NCI-H128 (cell line): ENCODE measurements at regions not wholly inside any gene's neighbourhood (a gene's known extent, or its start where the extent isn't known, plus 50 kb on each side); places are given as distances from the start of the nearest gene placed in this dataset.
"Not testable (repeated sequence)": the region's sequence is repeated elsewhere in the genome, so short reads cannot be mapped to it uniquely, and the experiment has no call there.

Experiments
- DNase-seq: peaks from one replicate; lab custom pipeline; 2025; ENCODE audit not compliant: unreplicated experiment; lab: John Stamatoyannopoulos, UW

DNA sequence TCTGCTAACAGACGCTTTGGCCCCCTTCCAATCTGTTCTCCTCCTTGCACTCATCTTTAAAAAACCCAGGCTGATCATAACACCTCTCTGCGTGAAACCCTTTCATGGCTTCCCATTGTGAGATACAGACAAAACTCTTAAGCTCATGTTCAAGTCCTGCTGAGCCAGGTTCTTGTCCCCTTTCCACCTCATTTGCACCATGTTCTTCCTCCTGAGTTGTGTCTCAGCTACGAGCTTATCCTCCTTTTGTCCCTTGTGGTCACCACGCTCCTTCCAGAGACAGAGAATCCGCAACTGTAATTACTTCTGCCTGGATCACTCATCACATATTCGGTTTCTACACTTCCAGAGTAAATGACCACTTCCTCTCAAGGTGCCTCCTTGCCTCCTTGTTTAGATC lies 238.8 kb downstream of the ACTR3 start:
- DNase-seq = peak; percentile 56

DNA sequence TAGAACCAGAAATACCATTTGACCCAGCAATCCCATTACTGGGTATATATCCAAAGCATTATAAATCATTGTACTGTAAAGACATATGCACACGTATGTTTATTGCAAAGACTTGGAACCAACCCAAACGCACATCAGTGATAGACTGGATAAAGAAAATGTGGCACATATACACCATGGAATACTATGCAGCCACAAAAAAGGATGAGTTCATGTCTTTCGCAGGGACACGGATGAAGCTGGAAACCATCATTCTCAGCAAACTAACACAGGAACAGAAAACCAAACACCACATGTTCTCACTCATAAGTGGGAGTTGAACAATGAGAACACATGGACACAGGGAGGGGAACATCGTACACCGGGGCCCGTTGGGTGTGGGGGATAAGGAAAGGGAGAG lies 242.2 kb downstream of the ACTR3 start:
- not testable (repeated sequence) for DNase-seq

DNA sequence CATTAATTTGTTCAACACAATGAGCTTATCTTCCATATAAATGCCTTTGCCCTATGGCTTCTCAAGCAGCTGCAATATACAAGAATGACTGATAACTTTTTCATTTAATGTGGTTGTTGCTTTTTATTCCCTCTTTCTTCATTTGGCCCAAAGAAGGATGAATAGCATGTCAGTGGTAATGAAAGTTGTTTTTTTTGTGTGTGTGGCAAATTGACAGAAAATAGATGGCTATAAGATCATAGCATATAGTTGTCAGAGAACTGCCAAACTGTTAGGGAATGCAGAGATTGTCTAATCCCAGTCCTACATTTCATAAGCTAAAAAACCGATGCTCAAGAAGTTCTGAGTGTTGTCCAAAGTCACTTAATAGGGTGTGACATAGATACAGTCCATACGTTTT lies 244.3 kb downstream of the ACTR3 start:
- DNase-seq = no peak

DNA sequence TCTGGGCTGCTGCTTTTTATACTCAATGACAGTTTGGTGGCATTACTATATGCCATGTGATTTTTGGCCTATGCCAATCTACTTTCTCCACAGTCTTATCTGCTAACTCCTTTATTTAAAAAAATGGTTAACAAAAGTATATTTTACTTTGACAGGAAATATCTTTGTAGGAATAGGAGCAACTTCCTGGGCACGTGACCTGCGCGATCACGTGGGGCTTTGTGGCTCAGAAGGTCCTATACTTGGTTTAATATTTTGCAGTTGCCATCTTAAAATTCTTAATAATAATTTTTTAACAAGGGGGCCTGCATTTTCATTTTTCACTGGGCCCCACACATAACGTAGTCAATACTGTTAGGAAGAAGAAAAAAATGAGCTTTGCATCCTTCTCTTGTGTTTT lies 249.7 kb downstream of the ACTR3 start:
- DNase-seq = no peak

DNA sequence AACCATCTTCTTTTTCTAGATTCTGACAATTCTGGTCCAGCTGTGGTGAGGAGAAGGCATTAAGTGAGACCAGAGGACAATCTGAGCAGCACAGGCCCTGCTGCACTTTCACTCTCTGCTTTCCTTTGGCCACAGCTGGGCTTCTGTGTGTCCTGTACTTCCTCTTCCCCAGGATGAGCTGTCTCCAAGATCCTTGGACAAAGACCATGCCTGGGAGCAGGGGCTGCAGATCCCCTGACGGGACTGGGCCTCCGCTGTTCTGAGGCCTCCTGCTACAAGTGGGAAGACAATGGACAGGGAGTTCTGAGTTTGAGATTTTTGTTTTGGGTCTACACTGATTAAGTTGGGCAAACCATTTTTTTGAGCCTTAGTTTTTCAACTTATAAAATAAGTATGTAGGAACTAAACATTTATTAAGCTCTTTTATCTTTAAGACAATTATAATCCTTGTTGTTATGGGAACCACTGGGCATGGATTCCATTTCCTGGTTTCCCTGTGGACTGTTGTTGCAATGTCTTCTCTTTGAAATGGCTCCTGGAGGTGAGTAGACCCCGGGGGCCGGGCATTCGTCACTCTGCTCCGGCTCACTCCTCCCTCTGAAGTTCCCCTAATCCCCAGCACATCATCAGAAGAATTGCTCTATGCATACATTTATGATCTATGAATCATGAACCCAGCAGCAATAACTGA lies 266.6 kb downstream of the ACTR3 start:
- DNase-seq = no peak

DNA sequence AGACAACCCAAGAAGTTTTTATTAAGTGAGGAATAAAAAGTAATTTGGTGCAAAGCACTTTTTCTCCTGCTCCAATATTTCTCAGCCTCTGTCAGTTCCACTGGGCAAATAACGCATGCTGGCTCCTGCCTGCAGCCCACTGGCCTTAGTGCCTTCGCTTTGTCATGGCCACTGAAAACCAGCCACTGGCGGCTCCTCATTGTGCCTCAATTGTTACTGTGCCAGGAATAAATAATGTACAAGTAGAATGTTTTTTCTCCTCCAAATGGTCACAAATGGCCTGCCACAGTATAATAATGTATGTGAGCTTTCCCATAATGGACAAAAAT lies 267.1 kb downstream of the ACTR3 start:
- no peak for DNase-seq

DNA sequence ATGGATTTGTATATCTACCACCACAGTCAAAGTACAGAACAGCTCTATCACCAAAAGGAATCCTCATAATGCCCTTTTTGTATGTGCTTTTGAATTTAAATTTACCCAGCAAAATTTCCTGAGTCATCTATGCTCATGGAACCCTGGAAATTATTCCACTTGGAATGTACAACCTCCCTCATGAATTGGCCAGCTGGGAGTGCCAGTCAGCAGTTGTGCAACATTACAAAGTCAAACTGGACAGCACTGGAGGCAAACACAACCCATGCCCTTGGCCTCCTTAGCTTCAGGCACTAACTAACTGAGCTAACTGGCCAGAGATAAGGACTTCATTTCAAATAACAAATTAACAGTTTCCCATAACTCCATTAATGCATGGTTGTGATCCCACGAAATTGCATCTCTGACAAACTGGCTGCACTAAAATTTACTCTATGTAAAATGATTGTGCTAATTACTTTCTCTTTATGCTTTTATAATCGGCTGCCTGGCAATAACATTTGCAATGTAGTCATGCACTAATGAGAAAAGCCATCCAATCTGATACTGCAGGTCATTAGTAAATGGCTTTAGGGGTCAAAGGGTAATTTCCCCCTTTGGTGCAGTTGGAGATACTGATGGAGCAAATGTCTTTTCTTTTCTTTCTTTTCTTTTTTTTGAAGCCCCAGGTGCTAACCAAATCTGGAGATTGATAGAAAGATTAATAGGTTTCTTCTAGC lies 270.5 kb downstream of the ACTR3 start:
- DNase-seq = no peak

DNA sequence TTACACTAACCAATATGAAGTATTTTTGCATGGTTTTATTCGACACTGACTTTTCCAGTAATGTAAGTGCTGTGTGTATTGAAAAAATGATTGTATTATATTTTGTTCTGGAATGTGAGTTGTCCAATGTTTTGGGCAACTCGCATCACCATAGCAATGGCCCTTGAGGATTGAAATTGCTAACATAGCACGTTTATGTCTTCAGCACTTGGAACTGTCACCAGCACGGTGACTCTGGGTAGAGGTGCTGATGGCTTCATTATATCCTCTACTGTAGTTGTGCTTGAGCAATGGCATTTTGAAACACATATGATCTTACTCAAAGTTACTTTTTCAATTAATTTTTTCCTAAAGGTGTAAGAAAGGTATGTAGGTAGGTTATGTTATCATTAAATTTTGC lies 271.5 kb downstream of the ACTR3 start:
- DNase-seq = no peak

DNA sequence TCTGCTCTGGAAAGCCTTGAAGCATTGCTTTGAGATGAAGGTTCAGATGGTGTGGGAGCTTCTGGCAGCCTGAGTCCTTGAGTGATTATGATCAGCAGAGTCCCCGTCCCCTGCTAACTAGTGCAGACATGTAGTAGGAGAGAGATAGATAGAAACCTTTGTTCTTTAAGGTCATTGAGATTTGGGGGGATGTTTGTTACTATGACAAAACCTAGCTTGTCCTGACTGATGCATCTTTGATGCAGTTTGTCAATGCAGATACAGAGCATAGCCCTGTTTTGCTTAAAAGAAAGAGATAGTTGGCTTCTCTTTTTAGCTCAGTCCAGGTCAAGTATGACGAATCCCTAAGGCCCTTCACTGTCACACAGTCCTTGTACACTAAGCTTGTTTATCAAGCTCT lies 274.6 kb upstream of the DPP10 start:
- DNase-seq = no peak

DNA sequence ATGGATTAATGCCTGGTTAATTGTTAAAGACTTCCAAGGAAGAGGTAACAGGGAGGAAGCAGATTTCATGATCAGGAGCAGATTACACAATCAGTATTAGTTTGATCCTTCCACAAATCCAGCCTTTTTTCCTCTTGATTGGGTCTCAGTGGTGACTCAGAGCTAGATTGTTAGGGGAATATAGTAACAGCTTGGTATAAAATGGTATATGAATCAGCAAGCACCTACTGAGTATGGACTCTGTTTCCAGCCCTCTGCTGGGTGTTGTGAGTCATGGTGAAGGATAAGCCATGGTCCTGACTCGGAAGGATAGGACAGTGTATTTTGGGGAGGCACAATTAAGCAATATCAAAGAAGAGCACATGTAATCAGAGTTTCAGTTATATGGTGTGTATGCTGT lies 272.4 kb upstream of the DPP10 start:
- DNase-seq = no peak

DNA sequence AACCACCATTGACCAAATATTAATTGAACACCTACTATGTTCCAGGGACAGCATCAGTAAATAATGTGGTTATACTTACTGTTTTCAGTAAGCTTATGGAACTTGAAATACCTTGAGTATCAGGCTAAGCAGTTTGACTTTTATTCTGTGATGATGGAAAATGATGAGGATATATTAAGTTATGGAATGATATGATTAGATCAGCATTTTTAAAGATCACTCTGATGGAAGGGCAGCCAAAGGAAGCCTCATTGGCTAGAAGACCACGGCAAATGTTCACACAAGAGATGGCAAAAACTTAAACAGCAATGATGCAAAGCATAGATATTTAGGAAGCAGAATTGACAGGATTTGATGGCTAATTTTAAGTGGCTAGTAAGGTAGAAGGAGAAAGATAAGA lies 266.9 kb upstream of the DPP10 start:
- no peak for DNase-seq

DNA sequence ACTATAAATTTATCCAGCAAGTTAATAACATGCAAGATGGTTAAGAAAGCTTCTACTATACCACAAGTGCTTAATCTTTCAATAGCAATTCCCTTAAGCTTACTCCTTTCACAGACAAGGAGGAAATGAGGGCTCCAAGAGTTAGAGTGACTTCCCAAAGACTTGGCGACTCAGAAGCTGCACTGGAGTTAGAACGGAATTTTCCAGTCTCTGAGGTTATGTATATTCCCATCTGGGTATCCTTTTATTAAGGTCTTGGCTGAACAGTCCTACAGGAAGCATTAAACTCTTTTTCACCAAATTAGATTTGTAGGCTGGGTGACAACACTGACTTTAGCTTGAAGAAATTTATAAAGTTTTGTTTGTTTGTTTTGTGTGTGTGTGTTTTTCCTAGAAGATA lies 256.9 kb upstream of the DPP10 start:
- DNase-seq = no peak

DNA sequence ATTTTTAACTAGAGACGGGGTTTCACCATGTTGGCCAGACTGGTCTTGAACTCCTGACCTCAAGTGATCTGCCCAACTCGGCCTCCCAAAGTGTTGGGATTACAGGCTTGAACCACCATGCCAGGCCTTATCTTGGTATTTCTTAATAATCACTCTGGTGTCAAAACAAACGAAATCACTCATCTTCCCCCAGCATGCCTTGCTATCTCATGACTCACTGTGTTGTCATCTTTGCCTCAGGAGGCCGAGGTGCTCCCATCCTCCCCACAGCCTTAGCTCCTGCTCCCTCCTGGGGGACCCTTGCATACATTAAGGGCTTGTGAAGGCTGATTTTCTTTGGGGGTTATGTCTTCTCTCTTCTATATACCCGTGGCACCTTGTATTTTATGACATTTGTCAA lies 250.1 kb upstream of the DPP10 start:
- DNase-seq = no peak

DNA sequence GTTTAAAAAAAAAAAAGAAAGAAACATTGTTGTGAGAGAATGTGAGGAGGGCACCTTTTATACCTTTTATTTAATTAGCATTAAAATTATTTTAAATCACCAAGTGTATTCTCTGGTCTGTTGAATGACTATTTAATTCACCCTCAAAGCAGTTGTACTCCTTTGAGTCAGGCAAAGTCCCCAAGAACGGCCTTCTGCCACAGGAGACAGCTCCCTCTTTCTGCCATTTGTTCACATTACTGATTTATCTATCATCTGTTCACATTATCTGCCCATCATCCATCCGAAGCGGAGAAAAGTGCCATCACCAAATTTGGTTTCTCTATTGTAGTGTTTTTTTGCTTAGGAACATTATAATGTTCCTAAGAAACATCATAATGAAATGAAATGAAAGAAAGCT lies 240.7 kb upstream of the DPP10 start:
- no peak for DNase-seq

DNA sequence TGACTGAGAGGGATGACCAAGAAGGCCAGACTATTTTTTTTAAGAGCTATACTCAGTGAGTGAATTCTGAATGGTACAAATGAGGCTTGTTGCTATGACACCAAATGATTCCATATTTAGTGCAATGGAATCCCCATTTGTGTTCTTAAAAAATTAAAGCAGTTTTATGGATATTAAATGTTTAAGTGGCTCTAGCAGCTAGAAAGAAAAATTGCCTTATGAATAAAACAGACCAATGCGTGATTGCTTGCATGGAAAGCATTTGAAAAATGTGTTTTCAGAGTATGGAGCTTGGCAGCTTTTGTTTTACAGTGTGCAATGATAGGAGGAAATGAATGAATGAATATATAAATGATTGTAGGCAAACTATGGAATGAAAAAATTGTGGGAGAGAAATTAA lies 238.8 kb upstream of the DPP10 start:
- no peak for DNase-seq

DNA sequence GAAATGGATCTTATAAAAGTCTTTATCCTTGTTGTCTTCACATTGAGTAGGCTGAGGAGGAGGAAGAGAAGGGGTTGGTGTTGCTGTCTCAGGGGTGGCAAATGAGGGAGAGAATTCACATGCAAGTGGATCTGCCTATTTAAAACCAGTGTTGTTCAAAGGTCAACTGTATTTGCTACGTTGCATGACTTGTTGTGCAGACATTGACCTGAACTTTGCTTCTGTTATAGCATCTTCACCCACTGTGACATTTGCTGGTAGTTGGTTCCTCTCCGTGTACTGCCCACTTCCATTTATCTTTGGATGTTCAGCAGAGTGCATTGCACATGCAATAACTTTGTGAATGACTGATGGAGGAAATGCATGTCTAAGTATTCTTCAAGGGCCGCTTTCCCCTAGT lies 228.6 kb upstream of the DPP10 start:
- DNase-seq = no peak

DNA sequence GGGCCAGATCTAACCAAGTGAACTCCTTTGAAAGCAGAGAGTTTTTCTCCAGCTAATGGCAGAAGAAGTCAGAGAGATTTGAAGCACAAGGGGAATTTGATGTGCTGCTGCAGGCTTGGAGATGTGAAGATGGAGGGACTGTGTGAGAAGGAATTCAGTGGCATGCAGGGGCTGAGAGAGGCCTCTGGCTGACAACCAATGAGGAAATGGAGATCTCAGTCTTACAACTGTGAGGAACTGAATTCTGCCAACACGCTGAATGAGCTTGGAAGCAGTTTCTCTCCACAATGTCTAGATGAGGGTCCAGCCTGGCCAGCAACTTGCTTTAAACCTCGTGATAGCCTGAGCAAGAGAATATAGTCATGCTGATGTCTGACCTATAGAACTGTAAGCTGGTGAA lies 224.1 kb upstream of the DPP10 start:
- no peak for DNase-seq

DNA sequence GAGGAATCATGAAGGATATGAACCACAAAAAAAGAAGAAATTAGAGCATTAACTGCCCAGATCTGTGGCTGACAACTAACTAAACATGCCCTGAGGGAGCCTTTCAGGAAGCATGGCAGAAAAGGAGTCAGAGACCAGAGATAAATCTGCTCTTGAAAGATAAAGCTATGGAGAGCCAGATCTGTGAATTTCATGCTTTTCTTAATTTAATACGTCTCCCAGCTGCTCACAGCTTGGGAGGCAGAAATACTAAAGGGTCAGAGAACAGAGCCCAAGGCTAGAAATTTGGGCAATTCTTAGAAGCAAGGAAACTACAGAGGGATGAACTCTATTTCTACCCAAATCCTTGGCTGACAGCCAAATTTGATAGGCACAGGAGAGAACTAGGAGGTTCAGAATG lies 223.0 kb upstream of the DPP10 start:
- no peak for DNase-seq

DNA sequence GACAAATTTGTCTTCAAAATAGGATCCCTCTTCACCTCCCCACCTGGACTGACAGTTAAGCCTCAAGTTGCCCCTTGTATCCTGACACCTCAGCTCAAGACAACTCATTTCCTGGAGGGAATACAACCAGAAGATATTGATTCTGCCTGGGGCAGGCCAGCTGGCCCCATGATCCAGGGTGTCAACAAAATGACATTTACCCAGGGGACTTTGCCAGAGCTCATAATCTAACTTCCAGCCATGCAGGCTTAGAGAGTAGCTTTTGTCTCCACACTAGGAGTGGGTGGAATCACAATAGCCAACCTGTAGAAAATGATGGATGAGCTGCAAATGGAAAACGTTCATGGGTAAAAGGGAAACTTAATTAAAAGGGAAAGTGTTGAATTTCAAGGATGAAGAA lies 220.1 kb upstream of the DPP10 start:
- DNase-seq = peak; percentile 71

DNA sequence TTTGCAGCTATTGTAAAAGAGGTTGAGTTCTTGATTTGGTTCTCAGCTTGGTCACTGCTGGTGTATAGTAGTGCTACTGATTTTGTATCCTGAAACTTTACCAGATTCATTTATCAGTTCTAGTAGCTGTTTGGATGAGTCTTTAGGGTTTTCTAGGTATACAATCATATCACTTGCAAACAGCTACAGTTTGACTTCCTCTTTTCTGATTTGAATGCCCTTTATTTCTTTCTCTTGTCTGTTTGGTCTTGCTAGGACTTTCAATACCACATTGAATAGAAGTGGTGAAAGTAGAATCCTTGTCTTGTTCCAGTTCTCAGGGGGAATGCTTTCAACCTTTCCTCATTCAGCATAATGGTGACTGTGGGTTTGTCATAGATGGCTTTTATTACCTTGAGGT lies 210.5 kb upstream of the DPP10 start:
- no peak for DNase-seq

DNA sequence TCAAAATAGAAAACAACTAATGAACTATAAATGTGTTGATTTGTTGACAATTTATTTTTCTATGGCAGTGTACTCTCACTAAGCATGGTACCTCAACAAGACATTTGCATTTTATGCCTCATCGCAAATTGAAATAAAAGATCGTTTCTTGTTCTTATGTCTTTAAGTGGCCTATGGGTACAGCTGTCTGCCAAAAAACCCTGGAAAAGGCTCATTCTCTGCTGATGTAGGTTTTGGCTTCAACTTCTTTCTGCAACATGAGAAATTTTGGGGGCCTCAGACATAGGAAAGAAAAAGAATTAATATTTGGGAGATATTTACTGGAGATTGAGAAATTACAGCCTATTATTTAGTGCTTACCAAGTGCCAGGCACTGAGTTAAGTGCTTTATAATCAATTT lies 205.1 kb upstream of the DPP10 start:
- DNase-seq = no peak

DNA sequence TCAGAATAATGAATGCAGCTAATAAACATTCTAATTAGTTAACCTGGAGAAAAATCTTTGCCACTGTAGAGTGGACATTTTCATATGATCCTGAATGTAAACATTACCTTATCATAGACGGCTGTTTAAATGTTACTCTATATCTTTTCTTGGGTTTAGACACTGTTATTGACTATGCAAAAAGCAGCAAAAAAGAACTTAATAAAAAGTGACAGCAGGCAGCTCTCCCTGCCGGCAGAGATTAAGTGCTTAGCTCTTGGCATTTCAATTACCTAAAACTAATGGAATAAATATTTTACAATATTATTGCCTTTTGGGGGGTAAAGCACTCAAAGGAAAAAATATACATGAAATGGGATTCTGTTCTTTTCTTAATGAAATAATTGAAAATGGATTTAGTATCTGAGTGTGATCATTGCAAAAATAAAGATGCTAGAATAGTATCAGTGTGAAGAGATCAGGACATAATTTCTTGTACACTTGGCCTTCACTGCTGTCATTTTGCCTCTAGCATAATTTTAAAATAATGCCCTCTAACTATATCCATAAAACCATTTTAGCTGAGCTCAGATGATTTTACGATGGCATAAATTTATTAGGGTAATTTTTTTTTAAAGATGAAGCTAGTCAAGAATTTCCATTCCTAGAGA lies 203.4 kb upstream of the DPP10 start:
- DNase-seq = no peak

DNA sequence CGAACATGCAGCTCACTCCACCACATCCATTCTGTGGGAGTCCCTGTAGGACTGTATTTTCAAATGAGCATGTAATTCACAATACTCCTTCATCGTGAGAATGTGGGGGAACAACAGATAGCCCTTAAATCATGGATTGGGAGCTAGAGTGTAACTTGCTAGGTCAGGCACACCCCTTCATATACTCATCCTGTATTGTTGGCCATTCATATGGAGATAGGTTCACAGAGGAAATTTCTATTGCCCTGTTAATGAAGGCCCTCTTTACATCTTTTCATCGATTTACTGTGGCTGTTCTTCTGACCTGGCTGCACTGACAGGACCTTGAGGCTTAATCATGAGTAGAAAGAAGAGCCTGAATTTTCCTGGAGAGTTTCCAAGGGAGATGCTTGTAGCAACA lies 193.8 kb upstream of the DPP10 start:
- no peak for DNase-seq
